Globus pallidus (tissue), 1 donor: ENCODE measurements at regions not wholly inside any gene's neighbourhood (a gene's known extent, or its start where the extent isn't known, plus 50 kb on each side); places are given as distances from the start of the nearest gene placed in this dataset.
"Not testable (repeated sequence)": the region's sequence is repeated elsewhere in the genome, so short reads cannot be mapped to it uniquely, and the experiment has no call there.

Experiments used
- DNase-seq: peaks from one replicate; pipeline ENCODE4 v3.0.0-alpha.2; 2015; ENCODE audit warnings: low spot score

DNA sequence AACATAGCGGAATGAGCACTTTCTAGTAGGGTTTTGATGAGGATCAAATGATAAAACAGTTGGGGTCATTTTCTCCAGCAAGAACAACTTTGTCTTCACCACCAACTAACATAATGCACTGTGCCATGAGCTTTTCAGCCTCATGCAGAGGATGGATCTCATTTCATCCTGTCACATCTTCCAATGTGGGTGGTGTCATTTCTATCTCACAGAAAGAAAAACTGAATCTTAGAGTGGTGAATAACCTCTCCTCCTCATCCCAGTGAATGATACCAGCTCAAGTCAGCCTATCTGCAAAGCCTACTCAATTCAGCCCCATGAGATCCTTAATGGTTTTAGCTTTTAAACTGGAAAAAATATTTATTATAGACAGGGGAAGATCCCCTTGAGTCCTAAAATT is 1147.2 kb downstream of the VRK1 start:
- no peak for DNase-seq

DNA sequence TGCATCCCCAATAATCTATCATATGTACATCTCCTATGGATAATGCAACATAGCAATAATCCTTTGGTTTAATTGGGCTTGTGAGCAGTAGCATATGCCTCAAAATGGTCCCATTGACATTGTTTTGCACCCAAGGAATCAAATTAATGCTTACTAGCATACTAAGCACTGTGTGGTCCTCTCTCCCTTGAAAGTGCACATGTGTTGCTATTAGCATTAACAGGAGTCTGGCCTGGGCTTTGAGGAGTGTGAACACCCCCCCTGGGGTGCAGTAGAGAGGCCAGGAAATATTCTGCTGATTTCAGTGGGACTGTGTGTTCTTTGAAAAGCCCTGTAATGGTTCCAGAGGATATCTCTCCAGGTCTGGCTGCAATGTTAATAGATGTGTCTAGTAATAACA is 1148.4 kb downstream of the VRK1 start:
- no peak for DNase-seq

DNA sequence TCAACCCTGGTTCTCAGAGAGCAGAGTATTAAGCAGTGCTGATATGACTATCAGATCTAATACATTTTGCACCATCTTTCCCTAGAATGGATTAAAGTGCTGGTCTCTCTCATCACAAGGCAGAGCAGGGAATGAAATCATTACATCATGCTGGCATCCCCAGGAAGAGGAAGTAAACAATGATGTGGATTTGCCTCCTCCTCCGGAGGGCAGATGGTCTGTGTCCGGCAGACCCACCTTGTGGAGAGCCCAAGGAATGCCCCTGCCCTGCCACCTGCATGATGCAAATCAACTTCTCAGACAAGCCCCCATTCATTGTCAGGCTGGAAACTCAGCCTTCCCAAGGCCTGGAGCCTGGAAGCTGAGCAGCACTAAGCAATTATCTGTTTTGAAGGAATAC is 1149.1 kb downstream of the VRK1 start:
- no peak for DNase-seq

DNA sequence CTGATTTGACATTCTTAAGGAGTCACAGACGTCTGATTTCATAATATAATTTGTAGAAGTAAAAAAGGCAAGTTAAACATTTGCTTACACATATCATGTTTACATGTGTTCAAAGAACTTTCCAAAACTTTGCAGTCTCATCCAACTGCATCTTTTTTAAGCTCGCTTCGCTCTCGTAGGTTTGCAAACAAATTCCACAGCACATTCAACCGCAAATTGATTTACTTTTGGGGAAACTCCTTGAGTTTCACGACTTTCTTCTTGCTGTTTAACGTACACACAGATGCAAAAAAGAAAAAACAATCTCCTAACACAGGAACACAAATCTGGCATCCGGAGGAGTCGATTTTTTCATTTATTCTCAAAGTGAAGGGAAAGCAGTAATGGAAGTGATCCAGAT is 1149.5 kb downstream of the VRK1 start:
- DNase-seq: no peak

DNA sequence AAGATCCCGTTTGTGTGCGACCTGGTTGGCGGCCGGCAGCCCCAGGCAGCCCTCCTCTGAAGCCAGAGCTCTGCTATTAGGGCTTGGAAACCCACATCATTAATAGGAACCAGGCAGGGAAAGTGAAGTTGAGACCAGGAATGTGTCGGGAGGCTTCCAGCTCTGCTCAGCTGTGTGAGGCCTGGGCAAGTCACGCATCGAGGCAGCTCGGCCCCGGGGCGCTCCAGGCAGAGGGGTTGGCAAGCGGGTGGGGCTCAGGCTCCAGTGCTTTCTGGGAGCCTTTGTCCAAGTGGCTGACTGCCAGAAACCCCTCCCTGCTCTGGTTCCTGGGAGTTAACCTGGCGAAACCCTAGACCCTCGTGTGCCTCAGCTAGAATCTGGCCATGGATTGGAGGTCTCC is 1151.7 kb downstream of the VRK1 start:
- no peak for DNase-seq

DNA sequence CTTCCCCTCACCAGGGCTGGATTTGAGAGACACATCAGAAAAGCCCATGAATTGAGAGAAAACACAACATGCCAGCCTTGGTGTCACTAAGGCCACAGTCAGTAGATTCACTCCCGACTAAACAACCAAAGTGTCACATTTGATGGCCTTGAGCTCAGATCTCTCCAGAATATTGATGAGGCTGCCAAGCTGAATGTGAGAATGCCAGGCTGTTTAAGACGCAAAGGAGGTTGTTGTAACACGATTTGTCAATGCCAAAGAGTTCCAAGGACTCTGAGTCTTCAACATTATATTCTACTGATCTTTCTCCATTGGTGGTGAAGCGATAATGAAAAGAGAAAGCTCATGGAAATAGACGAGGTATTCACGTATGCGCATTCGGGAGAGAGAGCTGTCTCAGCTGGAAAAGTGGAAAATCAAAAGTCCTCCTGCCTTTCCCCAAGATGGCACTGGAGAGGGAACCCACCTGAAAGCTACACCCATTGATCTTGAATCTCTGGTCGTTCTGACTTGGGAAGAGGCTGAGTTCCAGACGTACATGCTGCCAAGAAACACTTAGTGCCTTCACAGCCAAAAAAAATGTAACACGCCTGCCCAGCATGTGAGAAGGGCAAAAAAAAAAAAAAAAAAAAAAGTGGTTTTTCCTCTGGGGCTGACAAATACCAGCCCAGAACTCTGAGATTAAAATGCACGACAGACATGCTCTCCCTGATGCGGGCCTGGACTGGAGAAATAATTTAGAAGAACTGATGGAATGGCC is 1159.6 kb downstream of the VRK1 start:
- DNase-seq: no peak

DNA sequence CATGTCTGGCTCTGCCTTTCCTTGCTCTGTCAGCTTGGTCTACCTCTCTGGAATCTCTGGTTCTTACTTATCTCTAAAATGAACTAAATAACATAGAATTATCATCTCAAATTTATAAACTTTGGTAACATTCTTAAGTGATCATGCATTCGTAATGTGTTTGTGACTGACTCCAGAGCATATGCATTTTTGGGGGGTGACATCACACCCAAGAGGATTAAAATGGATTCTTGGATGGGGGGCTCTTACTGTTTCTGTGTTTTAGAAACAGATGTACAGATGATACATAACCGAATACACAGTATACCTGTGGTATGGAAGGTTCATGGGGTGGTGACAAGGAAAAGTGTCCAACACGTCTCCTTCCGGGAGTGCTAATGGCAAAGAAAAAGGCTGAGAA is 1162.1 kb downstream of the VRK1 start:
- no peak for DNase-seq

DNA sequence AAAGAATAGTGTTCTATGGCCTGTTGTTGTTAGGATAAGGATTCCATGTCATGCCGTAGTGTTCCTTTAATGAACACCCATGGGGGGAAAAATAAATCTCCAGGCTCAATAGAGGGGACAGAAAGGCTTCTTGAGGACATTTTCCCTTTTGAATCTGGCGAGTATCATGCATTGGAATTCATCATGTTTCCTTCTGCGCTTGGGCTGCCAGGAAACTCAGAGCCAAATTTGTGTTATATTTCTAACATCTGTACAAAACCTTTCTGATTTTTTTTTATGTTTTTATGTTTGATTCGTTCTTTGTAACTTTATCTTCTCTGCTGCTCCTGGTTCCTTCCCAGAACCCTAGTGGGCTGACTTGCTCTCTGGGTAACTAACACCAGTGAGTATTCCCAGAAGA is 1163.3 kb downstream of the VRK1 start:
- no peak for DNase-seq

DNA sequence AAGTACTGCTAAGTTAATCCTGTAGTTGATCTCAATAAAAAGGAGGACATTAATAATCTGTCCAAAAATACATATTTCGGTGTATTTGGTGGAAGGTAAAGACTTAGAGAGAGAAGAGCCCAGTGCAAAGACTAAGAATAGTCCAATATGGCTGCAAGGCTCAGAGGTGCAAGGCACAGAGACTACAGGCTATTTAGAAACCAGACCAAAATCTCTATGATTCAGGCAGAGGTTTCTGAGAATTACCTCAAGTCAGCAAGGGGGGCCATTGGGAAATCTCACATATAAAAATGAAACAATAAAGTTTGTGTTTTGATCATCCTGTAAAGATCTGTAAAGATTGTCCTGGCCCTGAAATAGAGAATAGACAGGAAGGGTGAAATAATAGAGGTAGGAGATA is 1173.0 kb downstream of the VRK1 start:
- DNase-seq: no peak

DNA sequence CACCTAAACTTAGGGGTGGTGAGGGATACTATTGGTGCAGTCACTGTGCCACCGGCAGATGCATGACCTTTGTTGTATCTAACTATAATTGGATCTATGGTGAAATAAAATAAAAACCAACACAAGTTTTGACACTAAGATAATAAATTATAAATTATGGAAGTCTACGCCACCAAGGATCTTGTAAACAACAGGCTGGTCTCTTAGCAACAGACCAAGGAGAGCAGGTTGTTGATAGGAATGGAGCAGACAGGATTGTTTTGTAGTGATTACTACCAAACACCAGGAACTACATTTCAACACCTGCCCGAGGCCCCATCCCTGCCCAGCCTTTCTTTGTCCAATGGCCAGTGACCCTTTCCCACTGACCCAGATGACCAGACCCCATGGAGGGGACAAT is 1178.0 kb downstream of the VRK1 start:
- no peak for DNase-seq

DNA sequence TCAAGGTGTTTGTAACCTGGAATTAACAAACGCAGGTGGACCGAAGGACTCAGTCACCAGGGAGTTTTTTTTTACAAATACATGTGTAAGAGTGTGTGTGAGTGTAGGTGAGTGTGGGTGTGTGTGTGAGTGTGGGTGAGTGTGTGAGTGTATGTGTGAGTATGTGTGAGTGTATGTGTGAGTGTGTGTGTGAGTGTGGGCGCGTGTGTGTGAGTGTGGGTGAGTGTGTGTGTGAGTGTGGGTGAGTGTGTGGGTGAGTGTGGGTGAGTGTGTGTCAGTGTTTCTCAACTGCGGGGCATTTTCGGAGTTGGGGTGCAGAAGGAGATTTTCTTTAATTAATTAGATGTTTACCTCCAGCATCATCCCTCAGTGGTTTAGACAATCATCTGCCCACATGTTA is 1178.8 kb downstream of the VRK1 start:
- no peak for DNase-seq

DNA sequence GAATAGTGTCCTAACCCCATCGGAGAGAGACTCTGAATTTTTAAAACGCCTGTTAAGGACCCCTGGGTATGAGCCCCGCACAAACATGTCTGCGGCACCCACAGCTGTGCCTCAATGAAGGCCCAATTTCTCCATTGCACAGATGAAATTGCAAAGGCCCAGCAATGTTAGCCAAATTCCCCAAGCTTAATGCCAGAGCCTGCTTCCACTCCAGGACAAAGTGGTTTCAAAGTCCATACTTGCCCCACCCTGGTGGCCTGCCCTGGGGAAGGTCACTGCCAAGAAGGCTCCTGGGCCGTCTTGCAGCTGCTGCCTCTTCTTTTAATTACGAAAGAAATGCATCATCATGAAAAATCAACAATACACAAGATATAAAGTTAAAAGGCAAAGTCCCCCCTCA is 1179.7 kb downstream of the VRK1 start:
- peak; percentile 5 for DNase-seq

DNA sequence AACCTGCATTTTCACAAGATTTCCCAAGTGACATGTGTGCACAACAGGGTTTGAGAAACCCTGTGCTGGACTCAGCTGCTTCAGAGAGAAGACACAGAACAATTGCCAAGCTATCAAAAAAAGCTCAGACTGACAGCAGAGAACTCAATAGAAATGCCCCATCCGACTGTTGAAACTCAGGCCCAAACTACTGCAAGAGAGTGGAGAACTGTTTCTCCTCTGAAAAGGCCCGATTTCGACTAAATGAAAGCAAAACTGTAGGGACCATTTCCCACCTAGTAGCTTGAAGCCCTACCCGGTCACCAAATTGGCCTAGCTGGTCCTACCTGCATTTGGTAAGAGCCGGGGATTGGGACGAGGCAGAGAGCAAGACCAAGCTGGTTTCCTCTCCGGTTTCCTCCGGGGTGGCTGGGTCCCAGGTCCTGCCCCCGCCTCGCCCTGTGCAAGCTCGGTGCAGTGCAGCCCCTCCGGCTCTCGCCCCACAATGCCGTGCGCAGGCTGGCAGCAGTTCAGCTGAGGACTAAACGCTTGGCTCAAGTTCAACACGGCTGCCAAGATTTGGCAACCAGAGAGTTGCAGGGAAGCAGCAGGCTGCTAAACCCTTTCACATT is 1180.6 kb downstream of the VRK1 start:
- peak; percentile 67 for DNase-seq

DNA sequence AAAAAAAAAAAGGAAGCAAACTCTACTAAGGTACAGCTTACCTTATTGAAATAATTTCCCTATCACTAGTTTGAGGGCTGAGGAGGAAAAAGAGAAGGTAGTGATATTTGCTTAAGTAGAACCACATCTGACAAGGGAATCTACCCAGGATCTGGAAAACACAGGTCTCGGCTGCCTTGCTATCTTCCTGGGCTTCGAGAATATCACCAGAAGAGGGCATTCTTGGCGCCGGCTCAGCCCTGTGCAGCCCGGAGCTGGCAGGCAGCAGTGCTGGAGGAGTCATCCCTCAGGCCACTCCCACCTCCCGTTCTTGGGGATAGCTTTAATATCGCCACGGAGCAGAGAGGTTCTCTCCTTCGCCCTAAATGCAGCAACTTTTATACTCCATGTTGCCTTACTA is 1181.2 kb downstream of the VRK1 start:
- peak; percentile 71 for DNase-seq

DNA sequence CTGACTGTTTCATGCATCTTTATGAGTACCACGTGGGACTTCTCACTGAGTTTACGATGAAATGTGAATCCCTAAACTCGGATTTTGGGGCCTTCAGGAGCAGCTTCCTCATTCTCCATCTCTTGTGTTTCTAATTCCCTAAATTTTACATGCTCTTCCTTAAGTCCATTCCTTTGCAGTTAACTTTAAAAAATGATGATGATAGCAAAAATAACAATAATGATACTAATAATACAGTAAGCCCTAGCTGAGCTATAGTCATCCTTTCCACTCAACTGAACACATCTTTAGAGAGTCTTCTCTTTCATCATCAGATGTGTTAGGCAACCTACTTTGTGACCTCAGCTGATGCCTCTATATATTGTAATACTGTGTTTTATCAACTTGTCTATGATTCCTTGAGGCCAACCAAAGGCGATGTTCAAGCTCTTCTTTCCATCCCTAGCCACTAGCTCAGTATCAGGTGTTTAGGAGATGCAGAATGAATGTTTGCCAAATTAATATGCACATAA is 1196.4 kb downstream of the VRK1 start:
- no peak for DNase-seq

DNA sequence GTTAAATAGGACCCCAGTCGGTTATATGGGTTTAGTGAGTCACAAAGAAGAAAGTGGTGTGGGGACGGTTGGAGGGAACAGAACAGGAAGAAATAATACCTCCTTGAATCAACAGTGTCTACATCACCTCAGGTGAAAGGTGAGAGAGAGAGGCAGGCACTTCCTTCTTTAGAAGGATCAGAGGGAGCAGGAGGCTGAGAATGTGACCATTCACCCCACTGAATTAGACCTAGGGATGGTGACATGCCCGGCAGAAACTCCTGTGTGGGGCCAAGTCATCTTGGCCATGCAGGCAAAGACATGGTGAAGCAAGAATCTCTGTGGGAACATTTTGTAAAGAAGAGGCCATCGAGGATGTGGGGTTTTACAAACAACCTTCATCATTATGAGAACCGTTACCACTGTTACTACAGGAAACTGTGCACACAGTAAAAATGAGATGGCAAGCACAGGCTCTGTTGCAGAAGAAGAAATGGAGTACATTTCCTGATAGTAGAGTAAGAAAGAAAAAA is 1196.9 kb downstream of the VRK1 start:
- no peak for DNase-seq

DNA sequence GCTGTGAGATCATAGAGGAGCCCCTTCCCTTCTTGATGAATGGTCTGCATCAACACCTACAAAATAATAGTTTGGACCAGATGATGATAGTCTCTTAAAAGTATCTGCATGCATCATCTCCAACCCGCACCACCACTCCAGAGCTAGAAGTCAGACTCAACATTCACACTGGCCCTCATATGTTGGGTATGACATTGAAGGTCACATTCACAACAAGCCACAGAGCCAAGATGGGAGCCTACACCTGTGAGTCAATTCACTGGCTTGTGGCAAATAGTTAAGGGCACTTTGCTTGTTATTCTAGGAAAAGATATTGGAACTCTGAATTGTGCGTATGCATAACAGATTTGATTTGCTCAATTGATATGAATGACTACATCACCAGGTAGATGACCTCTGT is 1197.9 kb downstream of the VRK1 start:
- no peak for DNase-seq

DNA sequence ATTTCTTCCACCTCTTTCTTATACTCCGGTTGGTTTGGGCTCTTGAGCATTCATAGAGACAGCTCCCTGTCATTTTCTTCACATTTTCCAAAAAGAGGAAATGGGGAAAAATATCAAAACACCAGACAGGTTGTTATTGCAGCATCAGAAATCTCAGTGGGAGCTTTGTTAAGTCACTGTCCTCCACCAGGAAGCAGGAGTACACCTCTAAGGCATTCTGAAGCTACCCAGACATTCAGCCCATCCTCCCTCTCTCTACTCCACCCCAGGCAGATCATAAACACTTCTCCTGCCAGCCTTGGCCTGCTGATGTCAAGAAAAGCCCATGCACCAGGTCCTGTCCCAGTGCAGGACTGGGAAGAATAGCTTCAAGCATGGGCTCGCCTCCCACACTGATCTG is 1198.3 kb downstream of the VRK1 start:
- DNase-seq: no peak

DNA sequence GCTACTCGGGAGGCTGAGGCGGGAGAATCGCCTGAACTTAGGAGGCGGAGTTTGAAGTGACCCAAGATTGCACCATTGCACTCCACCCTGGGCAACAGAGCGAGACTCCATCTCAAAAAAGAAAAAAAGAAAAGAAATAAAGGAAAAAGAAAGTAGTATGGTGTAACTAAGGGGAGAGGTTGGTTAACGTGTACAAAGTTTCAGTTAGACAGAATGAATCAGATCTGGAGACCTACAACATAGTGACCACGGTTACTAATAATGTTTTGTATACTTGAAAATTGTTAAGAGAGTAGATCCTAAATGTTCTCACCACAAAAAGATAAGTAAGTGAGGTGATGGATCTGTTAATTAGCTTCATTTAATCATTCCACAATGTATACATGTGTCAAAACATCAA is 1208.8 kb downstream of the VRK1 start:
- no peak for DNase-seq

DNA sequence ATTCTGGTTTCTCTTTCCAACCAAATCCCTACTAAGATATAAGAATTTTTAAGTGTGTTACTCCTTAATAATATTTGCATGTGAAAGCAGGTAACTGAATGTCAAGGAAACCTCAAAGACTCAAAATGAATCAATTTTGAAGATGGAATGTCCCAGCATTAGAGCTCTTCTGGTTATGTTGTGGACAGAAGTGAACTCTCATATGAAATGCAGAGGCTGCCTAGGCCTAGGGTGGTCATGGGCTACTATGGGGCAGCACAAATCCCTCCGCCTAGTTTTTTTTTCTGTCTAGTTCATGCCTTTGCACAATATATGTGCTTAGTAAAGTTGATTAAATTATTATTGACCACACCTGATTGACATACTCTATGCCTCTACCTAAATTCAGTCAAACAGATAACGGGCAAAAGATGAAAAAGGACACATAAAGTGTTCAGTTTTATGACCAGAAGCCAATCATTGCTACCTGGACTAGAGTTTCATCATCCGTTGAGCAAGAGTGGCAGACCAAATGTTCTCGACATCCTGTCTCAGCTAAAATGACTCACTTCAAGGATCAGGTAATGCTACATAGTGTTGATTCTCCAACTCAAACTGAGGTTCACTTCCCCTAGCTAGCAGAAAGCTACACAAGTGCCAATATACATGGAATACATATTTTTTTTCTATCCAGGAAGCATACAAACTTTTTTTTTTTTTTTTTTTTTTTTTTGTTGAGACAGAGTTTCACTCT is 1211.4 kb downstream of the VRK1 start:
- DNase-seq: no peak

DNA sequence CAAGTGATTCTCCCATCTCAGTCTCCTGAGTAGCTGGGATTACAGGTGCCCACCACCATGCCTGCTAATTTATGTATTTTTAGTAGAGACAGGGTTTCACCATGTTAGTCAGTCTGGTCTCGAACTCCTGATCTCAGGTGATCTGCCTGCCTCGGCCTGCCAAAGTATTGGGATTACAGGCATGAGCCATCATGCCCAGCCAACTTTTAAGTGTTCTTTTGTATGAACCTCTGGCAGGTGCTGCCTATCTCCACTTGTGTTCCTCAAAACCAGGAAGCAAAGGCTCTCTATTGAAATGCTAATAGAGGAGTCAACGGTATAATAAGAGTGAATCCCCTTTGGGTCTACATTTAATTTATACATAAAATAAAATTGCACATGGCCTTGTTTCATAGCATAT is 1212.0 kb downstream of the VRK1 start:
- DNase-seq: not testable (repeated sequence)

DNA sequence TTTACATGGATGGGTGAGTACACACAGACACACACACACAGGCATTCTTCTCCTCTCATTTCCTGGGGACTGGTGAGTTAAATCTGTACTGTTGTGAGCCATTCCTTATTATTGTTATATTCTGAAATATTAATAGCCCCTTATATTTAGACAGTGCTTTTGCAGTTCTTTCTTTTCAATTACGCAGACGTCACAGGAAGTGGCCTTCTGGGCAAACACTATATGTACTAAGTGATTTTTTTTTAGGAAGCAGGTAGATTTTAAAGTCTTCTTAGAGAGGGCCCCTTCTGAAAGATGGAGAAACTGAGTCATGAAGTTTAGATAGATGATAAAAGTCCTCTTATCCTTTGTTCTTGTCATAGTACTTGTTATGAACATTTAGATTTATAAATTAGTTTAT is 1213.6 kb downstream of the VRK1 start:
- no peak for DNase-seq
